NCI-H774 (cell line): ENCODE measurements at regions not wholly inside any gene's neighbourhood (a gene's known extent, or its start where the extent isn't known, plus 50 kb on each side); places are given as distances from the start of the nearest gene placed in this dataset.
"Not testable (repeated sequence)": the region's sequence is repeated elsewhere in the genome, so short reads cannot be mapped to it uniquely, and the experiment has no call there.

ENCODE experiments used
- DNase-seq: peaks from one replicate; lab custom pipeline; 2025; lab: John Stamatoyannopoulos, UW

DNA sequence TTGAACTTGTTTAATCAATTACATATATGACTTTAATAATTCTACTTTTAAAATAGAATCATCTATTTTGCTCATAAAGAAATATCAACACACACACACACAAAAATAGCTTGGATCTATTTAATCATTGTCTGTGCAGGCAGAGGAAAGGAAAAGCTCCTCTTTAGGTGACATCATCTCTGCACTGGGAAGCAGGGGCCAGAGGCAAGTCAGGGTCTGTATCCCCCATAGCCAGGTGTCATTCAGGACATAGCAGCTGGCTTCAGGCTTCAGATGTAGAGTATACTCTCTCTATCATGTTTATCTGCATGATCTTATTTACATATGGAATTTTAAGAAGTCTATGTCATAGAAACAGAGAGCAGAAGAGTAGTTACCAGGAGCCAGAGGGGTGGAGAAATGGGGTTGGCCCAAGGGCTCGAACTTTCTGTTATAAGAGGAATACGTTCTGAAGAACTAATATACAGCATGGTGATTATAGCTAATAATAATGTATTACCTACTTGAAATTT is 110.4 kb upstream of the LDB2 start:
- no peak for DNase-seq

DNA sequence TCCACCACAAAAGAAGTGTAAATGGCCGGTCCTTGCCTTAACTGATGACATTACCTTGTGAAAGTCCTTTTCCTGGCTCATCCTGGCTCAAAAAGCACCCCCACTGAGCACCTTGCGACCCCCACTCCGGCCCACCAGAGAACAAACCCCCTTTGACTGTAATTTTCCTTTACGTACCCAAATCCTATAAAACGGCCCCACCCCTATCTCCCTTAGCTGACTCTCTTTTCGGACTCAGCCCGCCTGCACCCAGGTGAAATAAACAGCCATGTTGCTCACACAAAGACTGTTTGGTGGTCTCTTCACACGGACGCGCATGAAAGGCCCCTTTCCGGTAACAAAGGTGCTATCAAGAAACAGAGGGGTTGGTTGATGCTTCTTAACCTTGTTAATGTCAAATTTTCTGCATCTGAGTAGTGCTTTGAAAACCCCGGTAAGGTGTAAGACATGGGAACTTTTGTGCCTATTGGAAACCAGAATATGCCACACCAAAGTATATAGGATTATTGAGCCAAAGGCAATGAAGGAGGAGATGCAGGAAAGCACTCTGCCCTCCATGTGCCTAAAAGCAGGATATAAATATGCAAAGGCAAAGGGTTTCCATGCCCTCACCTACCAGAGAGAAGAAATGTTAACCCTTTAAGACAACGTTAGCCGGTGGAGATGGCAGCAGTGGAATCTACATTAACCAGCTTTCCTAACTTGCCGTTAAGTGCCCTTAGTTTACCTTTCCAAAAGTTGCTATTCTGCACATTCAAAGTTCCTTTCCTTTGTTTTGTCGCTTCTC is 105.4 kb upstream of the LDB2 start:
- not testable (repeated sequence) for DNase-seq

GRCh38 chr4:16995451-16995850 is 97.0 kb upstream of the LDB2 start:
- no peak for DNase-seq

- no peak for DNase-seq
These were observed 95.8 kb upstream of the LDB2 start for GRCh38 chr4:16993956-16994840.

- no peak for DNase-seq
These were observed 94.3 kb upstream of the LDB2 start for GRCh38 chr4:16992566-16993225.

- DNase-seq = no peak
These were observed 93.0 kb upstream of the LDB2 start for GRCh38 chr4:16991450-16991849.

- no peak for DNase-seq
These were observed 90.9 kb upstream of the LDB2 start for GRCh38 chr4:16989371-16989770.

- no peak for DNase-seq
These were observed 90.4 kb upstream of the LDB2 start for GRCh38 chr4:16988814-16989213.

DNA sequence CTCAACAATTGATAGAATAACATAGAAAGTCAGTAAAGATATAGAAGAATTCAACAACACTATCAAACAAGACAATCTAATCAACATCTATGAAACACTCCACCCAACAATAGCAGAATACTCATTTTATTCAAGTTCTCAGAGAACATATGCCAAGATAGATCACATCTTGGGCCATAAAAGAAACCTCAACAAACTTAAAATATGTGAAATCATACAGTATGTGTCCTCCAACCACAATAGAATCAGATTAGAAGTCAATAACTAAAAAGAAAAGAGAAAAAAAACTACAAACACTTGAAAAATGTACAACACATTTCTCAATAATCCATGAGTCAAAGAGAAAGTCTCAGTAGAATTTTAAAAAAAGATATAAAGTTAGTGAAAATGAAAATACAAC is 78.6 kb upstream of the LDB2 start:
- DNase-seq = no peak

GRCh38 chr4:16969696-16970135 is 71.3 kb upstream of the LDB2 start:
- no peak for DNase-seq

- DNase-seq = no peak
These were observed 69.3 kb upstream of the LDB2 start for GRCh38 chr4:16967722-16968121.

- no peak for DNase-seq
These were observed 60.9 kb upstream of the LDB2 start for GRCh38 chr4:16959305-16959704.

GRCh38 chr4:16952896-16953630 is 54.6 kb upstream of the LDB2 start:
- no peak for DNase-seq

DNA sequence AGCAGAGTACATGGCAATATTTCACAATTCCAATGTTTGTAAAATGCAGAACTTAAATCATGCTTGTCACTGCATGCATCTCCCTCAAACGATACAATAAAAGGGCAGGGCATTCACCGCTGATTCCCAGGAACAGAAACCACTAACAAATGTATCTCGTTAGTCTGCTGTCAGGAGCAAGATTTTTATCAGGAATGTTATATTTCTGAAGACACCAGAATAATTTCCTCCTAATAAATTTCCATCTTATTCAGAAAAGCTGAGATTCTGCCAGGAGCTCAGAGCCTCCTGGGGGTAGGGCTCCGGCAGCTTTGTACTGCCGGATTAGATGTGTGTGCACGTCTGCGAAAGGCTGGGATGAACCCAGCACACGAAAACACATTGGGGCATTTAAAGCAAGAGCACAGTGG is 54.0 kb upstream of the LDB2 start:
- no peak for DNase-seq
